AG04450 (cell line): ENCODE measurements at regions not wholly inside any gene's neighbourhood (a gene's known extent, or its start where the extent isn't known, plus 50 kb on each side); places are given as distances from the start of the nearest gene placed in this dataset.
"Not testable (repeated sequence)": the region's sequence is repeated elsewhere in the genome, so short reads cannot be mapped to it uniquely, and the experiment has no call there.

ENCODE experiments used
- CTCF ChIA-PET: fragments of 300-600, 350-600 bp; formaldehyde crosslinking; extraction: SDS; loops from one replicate; lab custom pipeline; 2022; ENCODE audit warnings: antibody characterized with exemption, inconsistent platforms; lab: Charles Lee
- POLR2A ChIA-PET: fragments of 350-600 bp; formaldehyde crosslinking; extraction: SDS; loops from one replicate; lab custom pipeline; 2021; ENCODE audit warnings: antibody characterized with exemption, inconsistent platforms; lab: Yijun Ruan, JAX
- DNase-seq: peaks from one replicate; pipeline ENCODE4 v3.0.0-alpha.2; 2011; ENCODE audit warnings: low read depth, low spot score
- H3K27ac ChIP-seq: one replicate; pipeline ENCODE4 v1.5.1; 2012; ENCODE audit warnings: low read depth, low read length, control low read depth
- H3K27me3 ChIP-seq: one replicate; pipeline ENCODE4 v1.6.0; 2012; ENCODE audit warnings: low read length; ENCODE audit not compliant: control insufficient read depth, insufficient read depth
- H3K4me3 ChIP-seq: 2 replicates; pipeline ENCODE4 v1.5.1; 2011; ENCODE audit warnings: mild to moderate bottlenecking, low read depth, low read length, control low read depth
- H3K9me3 ChIP-seq: 2 replicates; pipeline ENCODE4 v1.5.1; 2012; ENCODE audit warnings: low read length; ENCODE audit not compliant: control insufficient read depth, insufficient read depth
- TF ChIP-seq, protein P1 (sequence below): IDR thresholded peaks from 2 replicates; pipeline ENCODE4 v1.5.1; 2011; ENCODE audit warnings: low read depth, low read length, control low read depth, inconsistent platforms

DNA sequence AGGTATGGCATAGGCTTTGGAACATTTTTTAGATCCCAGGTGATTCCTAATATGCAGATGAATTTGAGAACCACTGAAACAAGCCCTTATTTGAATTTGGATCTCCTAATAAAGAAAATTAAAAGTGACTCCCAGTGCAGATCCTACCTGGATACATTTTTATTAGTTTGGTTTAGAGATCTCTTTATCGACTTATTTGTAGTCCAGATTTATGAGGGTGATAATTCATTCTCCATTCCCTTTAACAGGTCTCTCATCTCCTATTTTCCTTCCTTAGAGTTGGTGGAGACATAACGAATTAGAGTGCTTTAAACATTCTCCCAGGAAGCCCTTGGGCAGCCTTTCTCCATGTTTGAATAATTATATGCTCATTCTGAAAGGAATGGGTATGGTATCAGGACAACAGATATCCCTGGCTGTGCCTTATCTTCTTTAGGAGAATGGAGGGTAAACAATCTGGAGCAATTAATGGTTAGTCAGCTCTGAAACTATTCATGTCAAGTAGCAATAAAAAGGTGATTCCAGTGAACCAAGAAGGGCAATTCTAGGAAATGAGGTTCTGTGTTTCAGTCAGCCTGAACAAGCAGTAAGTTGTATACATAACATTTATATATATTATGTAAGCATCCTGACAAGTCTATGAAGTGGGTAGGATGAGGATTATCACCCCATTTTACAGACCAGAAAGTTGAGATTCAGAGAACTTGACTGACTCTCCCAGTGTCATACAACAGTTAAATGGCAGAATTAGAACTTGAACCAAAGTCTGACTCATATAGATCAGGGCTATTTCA, 53.9 kb upstream of the RCE1 start:
- Histone ChIP-seq H3K27ac (no peak overlapping the region), H3K27me3 (no peaks in the 10 kb centered on the region), H3K4me3 (no peak overlapping the region), H3K9me3 (no peaks in the 10 kb centered on the region)
- no peak for DNase-seq
- TF ChIP-seq, protein P1, sequence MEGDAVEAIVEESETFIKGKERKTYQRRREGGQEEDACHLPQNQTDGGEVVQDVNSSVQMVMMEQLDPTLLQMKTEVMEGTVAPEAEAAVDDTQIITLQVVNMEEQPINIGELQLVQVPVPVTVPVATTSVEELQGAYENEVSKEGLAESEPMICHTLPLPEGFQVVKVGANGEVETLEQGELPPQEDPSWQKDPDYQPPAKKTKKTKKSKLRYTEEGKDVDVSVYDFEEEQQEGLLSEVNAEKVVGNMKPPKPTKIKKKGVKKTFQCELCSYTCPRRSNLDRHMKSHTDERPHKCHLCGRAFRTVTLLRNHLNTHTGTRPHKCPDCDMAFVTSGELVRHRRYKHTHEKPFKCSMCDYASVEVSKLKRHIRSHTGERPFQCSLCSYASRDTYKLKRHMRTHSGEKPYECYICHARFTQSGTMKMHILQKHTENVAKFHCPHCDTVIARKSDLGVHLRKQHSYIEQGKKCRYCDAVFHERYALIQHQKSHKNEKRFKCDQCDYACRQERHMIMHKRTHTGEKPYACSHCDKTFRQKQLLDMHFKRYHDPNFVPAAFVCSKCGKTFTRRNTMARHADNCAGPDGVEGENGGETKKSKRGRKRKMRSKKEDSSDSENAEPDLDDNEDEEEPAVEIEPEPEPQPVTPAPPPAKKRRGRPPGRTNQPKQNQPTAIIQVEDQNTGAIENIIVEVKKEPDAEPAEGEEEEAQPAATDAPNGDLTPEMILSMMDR = no peak
- ChIA-PET POLR2A (no interaction called here), CTCF (no interaction called here)

DNA sequence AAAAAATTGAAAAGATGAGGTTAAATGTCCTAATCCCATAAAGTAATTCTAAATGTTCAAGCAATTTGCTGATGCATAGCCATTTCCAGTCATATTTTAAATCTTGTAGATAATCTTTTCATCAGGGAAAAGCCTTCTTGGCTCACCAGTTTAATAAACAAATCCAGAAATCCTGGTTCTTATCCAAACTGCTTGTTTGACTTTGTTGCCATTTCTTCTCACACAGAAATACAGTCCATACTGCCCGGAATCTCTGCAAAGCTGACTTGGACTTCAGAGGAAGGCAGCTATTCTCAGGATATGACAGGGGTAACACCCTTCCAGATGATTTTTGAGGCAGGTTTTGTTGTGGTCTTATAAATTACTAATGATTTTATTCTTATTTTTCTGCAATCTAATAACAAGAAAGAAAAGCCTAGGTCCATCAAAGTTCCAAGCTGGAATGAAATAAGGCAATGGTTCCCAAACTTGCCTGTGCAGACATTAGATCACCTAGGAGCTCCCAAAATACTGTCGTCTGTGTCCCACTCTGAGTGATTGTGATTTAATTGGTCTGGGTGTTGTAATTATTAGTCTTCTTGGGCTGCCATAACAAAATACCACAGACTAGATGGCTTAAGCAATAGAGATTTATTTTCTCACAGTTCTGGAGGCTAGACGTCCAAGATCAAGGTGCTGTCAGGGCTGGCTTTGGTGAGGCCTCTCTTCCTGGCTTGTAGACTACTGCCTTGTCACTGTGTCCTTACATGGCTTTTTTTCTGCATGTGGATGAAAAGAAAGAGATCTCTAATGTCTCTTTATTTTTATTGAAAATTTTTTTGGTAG, 55.1 kb upstream of the RCE1 start:
- no peak for DNase-seq
- POLR2A ChIA-PET = interaction anchor here (0.7 kb wide), 1 partner anchor 59 kb away, joined by 6 read pairs; the partner anchor contains the start of gene SPTBN2
- CTCF ChIA-PET = no interaction called here

DNA sequence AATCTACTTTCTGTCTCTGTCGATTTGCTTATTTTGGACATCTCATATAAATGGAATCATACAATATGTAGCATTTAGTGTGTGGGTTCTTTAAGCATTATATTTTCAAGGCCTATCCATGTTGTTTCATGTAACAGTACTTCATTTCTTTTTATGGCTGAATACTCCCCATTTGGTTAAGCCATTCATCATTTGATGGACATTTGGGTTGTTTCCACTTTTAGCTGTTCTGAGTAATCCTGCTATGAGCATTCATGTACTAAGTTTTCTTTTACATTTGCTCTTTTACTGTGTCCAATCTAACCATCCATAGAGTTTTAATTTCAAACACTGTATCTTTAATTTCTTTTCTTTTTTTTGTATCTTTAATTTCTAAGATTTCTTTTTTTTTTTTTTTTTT, 55.6 kb upstream of the SPTBN2 start:
- POLR2A ChIA-PET = no interaction called here
- TF ChIP-seq, protein P1 = no peak

More for the DNA sequence above, 55.1 kb upstream of the RCE1 start:
- no peak overlapping the region for H3K27ac ChIP-seq
- TF ChIP-seq, protein P1 = no peak
- no peaks in the 10 kb centered on the region for H3K27me3 ChIP-seq
- H3K9me3 ChIP-seq = no peaks in the 10 kb centered on the region
- H3K4me3 ChIP-seq = no peak overlapping the region

DNA sequence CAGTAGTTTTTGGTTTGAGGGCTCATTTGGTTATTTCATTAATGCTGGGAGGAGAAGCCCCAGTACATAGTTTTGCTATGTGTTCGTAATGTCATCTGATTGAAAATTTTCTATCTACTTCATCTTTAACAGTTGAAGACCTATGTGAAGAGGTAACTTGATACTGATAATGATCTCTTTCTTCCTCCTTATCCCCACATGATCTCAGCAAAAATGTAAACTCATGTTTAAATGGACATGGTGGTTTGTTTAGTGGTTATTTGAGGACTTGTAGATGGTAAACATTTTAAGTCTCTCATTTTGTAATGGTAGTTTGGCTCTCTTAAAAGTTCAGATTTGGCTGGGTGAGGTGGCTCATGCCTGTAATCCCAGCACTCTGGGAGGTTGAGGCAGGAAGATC, 53.7 kb upstream of the SPTBN2 start:
- no peak for DNase-seq
- Histone ChIP-seq H3K27me3 (no peaks in the 10 kb centered on the region), H3K27ac (no peak overlapping the region), H3K4me3 (no peak overlapping the region), H3K9me3 (no peaks in the 10 kb centered on the region)
- CTCF ChIA-PET = no interaction called here
- TF ChIP-seq, protein P1 = no peak
- POLR2A ChIA-PET = no interaction called here

More for the DNA sequence above, 55.6 kb upstream of the SPTBN2 start:
- no peaks in the 10 kb centered on the region for H3K27me3 ChIP-seq
- H3K9me3 ChIP-seq = no peaks in the 10 kb centered on the region
- DNase-seq = no peak
- no peak overlapping the region for H3K27ac ChIP-seq
- CTCF ChIA-PET = no interaction called here
- no peak overlapping the region for H3K4me3 ChIP-seq

DNA sequence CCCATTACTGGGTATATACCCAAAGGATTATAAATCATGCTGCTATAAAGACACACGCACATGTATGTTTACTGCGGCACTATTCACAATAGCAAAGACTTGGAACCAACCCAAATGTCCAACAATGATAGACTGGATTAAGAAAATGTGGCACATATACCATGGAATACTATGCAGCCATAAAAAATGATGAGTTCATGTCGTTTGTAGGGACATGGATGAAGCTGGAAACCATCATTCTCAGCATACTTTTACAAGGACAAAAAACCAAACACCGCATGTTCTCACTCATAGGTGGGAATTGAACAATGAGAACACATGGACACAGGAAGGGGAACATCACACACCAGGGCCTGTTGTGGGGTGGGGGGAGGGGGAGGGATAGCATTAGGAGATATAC, 50.6 kb upstream of the SPTBN2 start:
- H3K4me3 ChIP-seq, CTCF ChIA-PET, H3K27ac ChIP-seq, POLR2A ChIA-PET, H3K9me3 ChIP-seq, H3K27me3 ChIP-seq, DNase-seq: not testable (repeated sequence)
